HEK293T (cell line): ENCODE measurements at regions not wholly inside any gene's neighbourhood (a gene's known extent, or its start where the extent isn't known, plus 50 kb on each side); places are given as distances from the start of the nearest gene placed in this dataset.

Experiments used
- CTCF ChIA-PET: fragments of 350-600 bp; formaldehyde crosslinking; extraction: SDS; loops from one replicate; lab custom pipeline; 2021; ENCODE audit warnings: antibody characterized with exemption, inconsistent platforms; lab: Yijun Ruan, JAX
- POLR2A ChIA-PET: fragments of 350-600 bp; formaldehyde crosslinking; extraction: SDS; loops from one replicate; lab custom pipeline; 2020; ENCODE audit warnings: antibody characterized with exemption, inconsistent platforms; lab: Yijun Ruan, JAX
- DNase-seq: peaks from one replicate; pipeline ENCODE4 v3.0.0; 2012; ENCODE audit warnings: mixed read lengths; ENCODE audit errors: extremely low spot score
- ARNT ChIP-seq: fragments of 450-650 bp; IDR thresholded peaks from 2 replicates; pipeline ENCODE4 v1.6.1; 2017; ENCODE audit warnings: mild to moderate bottlenecking
- BHLHE40 ChIP-seq: fragments of 450-650 bp; IDR thresholded peaks from 2 replicates; pipeline ENCODE4 v1.6.1; 2016; ENCODE audit warnings: mild to moderate bottlenecking, moderate library complexity, borderline replicate concordance
- CTBP1 ChIP-seq: fragments of 450-650 bp; IDR thresholded peaks from 2 replicates; pipeline ENCODE4 v1.6.1; 2016; ENCODE audit warnings: borderline replicate concordance
- ELF4 ChIP-seq: fragments of 450-650 bp; IDR thresholded peaks from 2 replicates; pipeline ENCODE4 v1.6.1; 2017; ENCODE audit warnings: antibody characterized with exemption
- FOXA1 ChIP-seq: fragments of 450-650 bp; IDR thresholded peaks from 2 replicates; pipeline ENCODE4 v1.6.1; 2016; ENCODE audit warnings: mild to moderate bottlenecking
- FOXK2 ChIP-seq: fragments of 450-650 bp; IDR thresholded peaks from 2 replicates; pipeline ENCODE4 v1.6.1; 2016; ENCODE audit warnings: mild to moderate bottlenecking
- FOXM1 ChIP-seq: fragments of 450-650 bp; IDR thresholded peaks from 2 replicates; pipeline ENCODE4 v1.6.1; 2017; ENCODE audit warnings: mild to moderate bottlenecking, borderline replicate concordance
- HDGF ChIP-seq: fragments of 450-650 bp; IDR thresholded peaks from 2 replicates; pipeline ENCODE4 v1.6.1; 2017; ENCODE audit warnings: antibody characterized with exemption, borderline replicate concordance
- L3MBTL2 ChIP-seq: fragments of 450-650 bp; conservative IDR thresholded peaks from 2 replicates; pipeline ENCODE4 v1.6.1; 2016; ENCODE audit warnings: mild to moderate bottlenecking
- LEF1 ChIP-seq: fragments of 450-650 bp; IDR thresholded peaks from 2 replicates; pipeline ENCODE4 v1.6.1; 2017; ENCODE audit warnings: mild to moderate bottlenecking, borderline replicate concordance
- NFRKB ChIP-seq: fragments of 450-650 bp; IDR thresholded peaks from 2 replicates; pipeline ENCODE4 v1.6.1; 2016; ENCODE audit warnings: mild to moderate bottlenecking, moderate library complexity
- PKNOX1 ChIP-seq: fragments of 450-650 bp; IDR thresholded peaks from 2 replicates; pipeline ENCODE4 v1.6.1; 2016
- SP1 ChIP-seq: fragments of 450-650 bp; IDR thresholded peaks from 2 replicates; pipeline ENCODE4 v1.6.1; 2017
- SUZ12 ChIP-seq: fragments of 450-650 bp; IDR thresholded peaks from 2 replicates; pipeline ENCODE4 v1.6.1; 2016; ENCODE audit warnings: mild to moderate bottlenecking
- TARDBP ChIP-seq: fragments of 450-650 bp; IDR thresholded peaks from 2 replicates; pipeline ENCODE4 v1.6.1; 2016
- ZNF384 ChIP-seq: fragments of 450-650 bp; IDR thresholded peaks from 2 replicates; pipeline ENCODE4 v1.6.1; 2016

GRCh38 chr21:25398630-25399029, 208.7 kb downstream of the MRPL39 start:
- TF ChIP-seq L3MBTL2 (no peak), ELF4 (no peak), HDGF (no peak), FOXM1 (no peak), FOXA1 (no peak), SP1 (no peak), SUZ12 (no peak), ARNT (no peak), CTBP1 (no peak), LEF1 (no peak), ZNF384 (no peak), FOXK2 (no peak), BHLHE40 (no peak), NFRKB (no peak)
- CTCF ChIA-PET = no interaction called here
- DNase-seq = no peak
- POLR2A ChIA-PET = no interaction called here

- POLR2A ChIA-PET = no interaction called here
- CTCF ChIA-PET = no interaction called here
- no peak for DNase-seq
- TF ChIP-seq ELF4 (no peak), NFRKB (no peak), TARDBP (no peak), L3MBTL2 (no peak), PKNOX1 (no peak), ZNF384 (no peak), LEF1 (no peak), SP1 (no peak), FOXA1 (no peak), SUZ12 (no peak), FOXM1 (no peak), HDGF (no peak), ARNT (no peak), FOXK2 (no peak), BHLHE40 (no peak), CTBP1 (no peak)
Measured at GRCh38 chr21:25396135-25396711, 211.1 kb downstream of the MRPL39 start.

- TF ChIP-seq ZNF384 (no peak), FOXM1 (no peak), SP1 (no peak), SUZ12 (no peak), FOXK2 (no peak), CTBP1 (no peak), LEF1 (no peak), PKNOX1 (no peak), FOXA1 (no peak), HDGF (no peak), NFRKB (no peak), ARNT (no peak), BHLHE40 (no peak), L3MBTL2 (no peak), ELF4 (no peak), TARDBP (no peak)
- CTCF ChIA-PET = no interaction called here
- POLR2A ChIA-PET = no interaction called here
- no peak for DNase-seq
Measured at GRCh38 chr21:25391777-25392176, 215.5 kb downstream of the MRPL39 start.

GRCh38 chr21:25390701-25391100, 216.6 kb downstream of the MRPL39 start:
- POLR2A ChIA-PET = no interaction called here
- TF ChIP-seq TARDBP = no peak
- no peak for TF ChIP-seq CTBP1
- TF ChIP-seq SUZ12 = no peak
- TF ChIP-seq HDGF = no peak
- TF ChIP-seq PKNOX1 = no peak
- CTCF ChIA-PET = interaction anchor here (0.6 kb wide), 1 partner anchor 9 kb away, joined by 3 read pairs; no protein-coding TSS in a partner anchor
- DNase-seq = no peak

GRCh38 chr21:25387665-25388064, 219.6 kb downstream of the MRPL39 start:
- DNase-seq = no peak
- ChIA-PET POLR2A (no interaction called here), CTCF (interaction anchor here (0.6 kb wide), 1 partner anchor 348 kb away, joined by 3 read pairs; no protein-coding TSS in a partner anchor)
- TF ChIP-seq TARDBP (no peak), LEF1 (no peak), NFRKB (no peak), BHLHE40 (no peak), ZNF384 (no peak), SUZ12 (no peak), L3MBTL2 (no peak), CTBP1 (no peak), SP1 (no peak), PKNOX1 (no peak), HDGF (no peak)
